ENCODE measurements at regions not wholly inside any gene's neighbourhood (a gene's known extent, or its start where the extent isn't known, plus 50 kb on each side); places are given as distances from the start of the nearest gene placed in this dataset.

DNA sequence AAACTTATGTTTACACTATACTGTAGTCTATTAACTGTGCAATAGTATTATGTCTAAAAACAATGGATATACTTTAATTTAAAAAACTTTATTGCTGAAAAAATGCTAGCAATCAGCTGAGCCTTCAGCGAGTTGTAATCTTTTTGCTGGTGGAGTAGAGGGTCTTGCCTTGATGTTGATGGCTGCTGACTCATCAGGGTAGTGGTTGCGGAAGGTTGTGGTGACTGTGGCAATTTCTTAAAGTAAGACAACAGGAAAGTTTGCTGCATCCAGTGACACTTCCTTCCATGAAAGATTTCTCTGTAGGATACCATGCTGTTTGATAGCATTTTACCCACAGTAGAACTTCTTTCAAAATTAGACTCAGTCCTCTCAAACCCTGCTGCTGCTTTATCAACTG, 234.7 kb upstream of the CSF3R start:
- DNase-seq, result no peak

DNA sequence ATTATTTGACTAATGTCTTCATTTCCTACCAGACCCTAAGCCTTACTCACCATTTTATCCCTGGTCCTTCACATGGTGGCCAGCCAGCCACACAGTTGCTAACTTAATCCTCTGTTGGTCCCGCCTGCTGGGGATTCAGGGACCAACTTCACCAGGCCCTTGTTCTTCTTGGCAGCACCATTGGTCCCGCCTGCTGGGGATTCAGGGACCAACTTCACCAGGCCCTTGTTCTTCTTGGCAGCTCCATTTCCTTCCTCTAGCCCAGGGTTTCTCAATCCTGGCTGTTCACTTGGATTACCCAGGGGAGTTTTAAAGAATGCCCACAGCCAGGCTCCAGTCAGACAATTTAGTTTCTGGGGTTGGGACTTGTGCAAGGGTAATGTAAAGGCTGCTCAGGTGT, 233.1 kb upstream of the CSF3R start:
- DNase-seq, result no peak

DNA sequence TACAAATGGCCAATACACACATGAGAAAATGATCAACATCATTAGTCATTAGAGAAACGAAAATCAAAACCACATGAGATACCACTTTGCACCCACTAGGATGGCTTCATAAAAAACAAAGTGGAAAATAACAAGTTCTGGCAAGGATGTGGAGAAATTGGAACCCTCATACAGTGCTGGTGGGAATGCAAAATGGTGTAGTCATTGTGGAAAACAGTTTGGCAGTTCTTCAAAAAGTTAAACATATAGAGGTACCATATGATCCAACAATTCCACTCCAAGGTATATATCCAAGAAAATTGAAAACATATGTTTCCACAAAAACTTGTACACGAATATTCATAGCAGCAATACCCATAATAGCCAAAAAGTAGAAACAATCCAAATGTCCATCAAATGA, 231.6 kb upstream of the CSF3R start:
- DNase-seq, result no peak

DNA sequence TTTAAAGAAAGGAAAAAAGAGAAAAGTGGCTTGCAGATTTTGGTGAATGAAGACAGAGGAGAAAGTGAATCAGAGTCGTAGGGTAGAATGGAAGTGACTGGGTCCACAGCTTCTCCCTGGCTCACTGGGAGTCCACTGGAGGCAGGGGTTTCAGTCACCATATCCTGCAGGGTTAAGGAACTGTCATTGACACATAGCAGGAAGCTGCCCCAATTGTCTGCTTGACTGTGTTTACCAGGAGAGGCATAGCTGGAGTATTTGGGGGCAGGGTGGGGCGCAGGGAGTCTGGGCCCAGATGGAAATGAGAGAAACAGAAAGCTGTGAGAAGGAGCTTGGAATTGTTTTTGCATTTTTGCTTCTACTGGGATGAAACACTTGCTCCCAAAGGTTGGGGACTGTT, 228.8 kb upstream of the CSF3R start:
- DNase-seq, result no peak

DNA sequence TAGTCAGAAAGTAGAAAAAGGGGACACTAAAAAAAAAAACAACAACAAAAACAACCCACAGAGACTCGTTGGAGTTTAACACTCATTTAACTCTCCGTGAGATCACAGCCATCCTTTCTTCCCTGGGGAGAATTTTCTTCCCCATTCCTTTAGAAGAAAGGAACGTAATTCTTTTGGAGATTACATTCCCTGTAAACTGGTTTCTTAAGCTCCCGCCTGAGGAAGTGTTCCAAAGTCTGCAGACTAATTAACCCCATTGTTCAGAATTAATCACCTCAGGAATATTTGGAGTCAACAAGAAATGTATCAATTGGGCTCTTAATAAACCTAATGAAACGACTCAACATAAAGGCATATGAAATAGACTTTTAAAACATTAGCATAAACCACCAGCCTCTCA, 228.2 kb upstream of the CSF3R start:
- no peak for DNase-seq

DNA sequence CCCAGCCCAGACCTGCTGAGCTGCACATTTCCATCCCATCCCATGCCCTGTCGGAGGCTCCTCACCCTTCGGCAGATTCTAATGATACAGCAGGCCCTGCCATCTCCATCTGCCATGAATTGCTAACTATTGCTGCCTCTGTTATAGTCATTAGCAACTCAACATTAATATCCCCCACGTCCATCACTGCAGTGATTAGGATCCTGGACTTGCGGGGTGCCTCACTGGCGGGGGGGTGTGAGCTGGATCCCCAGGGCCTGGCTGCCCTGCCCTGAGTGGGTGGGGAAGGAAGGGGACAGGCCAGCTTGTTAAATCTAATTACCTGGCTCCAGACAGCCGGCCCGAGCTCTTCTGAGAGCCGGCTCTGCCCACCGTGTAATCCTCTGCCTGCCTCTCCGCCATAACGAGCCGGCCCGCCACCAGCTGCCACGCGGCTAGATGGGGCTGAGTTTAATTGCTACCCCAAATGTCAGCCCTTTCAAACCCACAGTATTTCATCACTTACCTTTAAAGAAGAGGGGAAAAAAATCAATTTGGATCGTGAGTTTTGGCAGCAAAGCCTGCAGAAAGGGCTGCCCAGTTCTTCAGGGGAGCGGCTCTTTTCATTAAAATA, 227.3 kb upstream of the CSF3R start:
- DNase-seq, result no peak

DNA sequence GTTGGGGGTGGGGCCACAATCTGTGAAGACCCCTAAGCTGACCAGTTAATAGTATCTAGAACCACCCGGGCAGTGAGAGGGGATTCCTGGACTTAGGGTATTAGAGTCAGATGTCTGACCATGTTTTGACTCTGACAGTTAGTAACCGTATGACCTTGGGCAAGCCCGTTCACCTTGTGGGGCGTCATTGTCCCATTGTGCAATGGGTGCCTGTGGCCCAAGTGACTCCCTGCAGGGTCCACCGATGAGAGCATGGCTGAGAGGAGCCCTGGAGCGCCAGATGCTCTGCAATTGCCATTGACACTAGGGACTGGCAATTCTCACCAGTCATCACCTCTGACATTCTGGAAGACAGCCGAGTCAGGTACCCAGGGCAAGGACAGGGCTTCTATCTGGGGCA, 225.9 kb upstream of the CSF3R start:
- no peak for DNase-seq

DNA sequence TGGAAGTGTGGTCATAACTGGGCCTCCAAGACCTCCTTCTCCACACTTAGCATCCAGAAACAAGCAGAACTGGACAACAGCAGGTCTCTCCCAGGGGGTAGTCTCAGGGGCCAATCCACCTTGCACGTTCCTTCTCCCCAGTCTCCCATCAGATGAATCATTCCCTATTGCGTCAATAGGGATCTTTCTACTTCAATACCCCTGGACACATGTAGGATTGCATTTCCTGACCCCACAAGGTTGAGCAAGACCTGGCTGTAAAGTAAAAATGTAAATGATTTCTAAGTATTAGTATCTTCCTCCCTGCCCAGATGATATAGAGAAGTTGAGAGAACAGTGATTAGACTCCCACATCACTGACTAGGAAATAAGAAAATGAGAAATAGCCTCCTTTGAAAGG, 224.5 kb upstream of the CSF3R start:
- DNase-seq, result no peak

DNA sequence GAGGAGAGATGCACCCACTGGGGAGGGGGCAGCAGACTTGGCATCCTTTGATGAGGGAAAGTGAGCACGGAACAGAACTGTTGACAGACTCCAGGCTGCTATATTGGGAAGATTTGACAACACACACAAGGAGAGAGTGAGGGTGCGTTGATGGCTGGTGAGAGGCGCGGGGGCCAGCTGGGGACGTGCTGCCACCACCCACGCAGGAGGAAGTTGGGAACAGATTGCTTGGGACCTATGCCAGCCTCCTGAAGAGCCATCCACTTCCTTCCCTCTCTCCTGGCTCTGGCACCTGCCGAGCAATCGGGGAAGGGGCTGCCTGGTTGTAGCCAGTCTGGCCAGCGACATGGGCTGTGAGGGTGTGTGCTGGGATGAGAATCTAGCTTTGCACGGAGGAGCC, 223.7 kb upstream of the CSF3R start:
- DNase-seq, result no peak

DNA sequence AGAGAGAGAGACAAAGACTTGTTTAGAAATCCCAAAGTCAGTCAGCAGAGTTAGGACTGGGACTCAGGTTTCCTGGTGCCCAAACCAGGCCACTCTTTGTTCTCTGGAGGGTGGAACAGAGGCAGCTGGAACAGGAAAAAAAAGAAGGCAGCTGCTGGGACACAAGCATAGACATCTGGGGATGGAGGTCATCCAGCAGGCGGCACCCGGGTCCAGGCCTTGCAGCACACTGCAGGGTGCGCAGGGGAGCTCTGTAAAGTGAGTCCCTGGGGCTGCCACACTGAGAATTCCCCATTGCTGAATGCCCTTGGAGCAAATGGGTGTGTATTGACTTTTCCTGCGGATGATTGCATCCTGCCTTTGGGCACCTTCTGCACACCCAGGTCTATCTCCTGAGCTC, 222.9 kb upstream of the CSF3R start:
- DNase-seq, result no peak

DNA sequence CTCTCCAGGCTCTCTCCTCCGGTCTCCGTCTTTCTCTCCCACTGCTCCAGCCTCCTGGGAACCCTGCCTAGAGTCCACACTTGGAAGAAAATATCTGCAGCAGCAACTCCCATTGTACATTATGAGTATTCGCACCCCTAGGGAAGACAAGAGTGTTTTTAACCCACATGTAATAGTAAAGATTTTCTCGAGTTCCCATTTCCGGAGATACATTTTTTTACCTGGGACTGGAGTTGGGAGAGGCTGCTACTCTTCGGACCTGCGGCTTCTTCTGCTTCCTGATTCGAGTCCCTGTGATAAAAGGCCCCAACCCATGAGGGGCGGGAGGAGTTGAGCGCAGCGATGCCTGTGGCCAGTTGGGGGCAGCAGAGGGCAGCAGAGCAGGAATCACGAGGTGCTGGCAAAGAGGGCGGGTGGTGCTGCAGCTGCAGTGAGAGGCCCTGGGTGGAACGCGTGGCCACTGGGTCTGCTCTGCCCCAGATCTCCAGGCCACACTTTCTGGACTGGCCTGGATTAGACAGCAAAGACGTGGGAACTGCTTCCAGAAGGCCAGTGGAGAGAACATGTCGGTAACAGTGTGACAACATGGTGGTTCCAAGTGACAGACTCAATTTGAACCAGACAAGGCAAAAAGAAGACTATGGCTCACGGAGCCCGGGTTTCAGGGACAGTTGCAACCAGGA, 221.0 kb upstream of the CSF3R start:
- DNase-seq, result peak in 3 of 5 donors; percentile 11 to 50 (median 18)

DNA sequence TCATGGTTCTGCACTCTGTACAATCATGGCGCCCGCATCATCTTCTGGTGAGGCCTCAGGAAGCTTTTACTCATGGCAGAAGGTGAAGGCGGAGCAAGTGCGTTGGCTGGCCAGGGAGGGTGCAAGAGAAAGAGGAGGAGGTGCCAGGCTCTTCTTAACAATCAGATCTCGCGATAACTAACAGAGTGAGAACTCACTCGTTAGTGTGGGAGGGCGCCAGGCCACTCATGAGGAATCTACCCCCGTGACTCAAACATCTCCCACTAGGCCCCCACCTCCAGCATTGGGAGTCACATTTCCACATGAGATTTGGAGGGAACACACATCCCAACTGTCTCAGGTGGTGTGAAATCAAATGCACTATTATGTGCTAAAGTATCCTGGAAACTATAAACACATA, 220.2 kb upstream of the CSF3R start:
- no peak for DNase-seq

DNA sequence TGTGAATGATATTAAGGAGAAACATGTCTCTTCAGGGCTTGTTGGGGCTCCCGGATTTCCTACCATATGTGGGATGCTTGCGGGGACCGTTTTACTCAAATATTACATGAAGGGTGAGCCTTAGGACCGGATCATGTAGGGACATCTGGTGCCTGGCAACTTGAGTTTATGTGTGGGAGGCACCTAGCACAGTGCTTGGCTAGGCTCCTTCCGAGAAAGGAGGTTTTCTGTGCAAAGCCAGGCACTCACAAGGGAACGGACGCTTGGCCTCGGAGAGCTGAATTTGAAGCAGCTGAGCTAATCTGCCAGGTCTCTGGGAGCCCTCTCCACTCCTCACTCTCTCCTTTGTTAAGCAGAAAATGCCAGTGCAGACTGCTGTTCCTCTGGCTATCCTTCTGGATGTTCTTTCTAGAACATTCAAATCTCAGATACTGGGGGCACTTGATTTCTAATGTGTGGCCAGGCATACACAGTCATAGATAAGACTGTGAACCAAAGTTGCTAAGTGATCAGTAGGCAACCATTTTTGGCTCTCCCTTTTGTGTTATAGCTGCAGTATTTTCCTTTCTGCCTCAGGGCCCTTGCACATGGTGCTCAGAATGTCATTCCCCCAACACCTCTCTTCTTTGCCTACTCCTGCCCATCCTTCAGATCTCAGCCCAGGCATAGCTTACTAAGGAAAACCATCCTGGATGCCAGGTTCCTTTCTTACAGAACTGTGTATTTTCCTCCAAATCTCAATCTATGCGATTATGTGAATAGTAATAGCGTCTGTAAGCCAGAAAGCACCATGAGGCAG, 216.6 kb upstream of the CSF3R start:
- no peak for DNase-seq

DNA sequence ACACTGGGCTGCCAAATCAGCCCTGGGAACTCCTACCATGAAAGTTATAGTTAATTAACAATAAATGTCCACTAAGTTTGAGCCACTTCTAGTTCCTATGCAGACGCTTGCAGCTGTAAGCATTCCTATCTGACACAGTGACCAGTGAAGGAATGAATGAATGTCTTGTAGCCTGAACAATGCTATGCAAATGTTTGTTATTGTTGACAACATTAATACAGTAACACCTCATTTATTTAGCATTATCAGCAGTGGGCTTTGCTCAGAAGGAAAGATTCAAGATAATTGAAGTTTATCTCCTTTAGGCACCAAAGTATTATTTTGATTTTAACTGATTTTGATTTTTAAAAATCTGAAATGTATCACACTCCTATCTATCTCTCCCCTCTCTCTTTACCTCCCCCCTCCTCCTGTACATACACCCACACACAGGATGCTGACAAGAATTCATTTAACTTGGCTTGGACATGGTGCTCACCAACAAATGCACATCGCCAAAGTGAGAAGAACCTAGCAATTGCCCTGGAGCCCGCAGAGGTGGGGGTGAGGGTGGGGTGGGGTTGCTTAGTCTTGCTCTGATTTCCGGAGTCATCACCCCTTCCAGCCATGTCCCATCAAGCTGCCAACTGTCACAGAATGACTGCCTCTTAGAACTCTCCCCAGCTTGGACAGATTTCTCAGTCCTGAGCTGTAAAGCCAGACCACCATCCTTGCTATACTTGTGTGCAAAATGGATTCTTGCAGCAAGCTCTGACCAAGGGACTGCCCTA, 215.3 kb upstream of the CSF3R start:
- no peak for DNase-seq

DNA sequence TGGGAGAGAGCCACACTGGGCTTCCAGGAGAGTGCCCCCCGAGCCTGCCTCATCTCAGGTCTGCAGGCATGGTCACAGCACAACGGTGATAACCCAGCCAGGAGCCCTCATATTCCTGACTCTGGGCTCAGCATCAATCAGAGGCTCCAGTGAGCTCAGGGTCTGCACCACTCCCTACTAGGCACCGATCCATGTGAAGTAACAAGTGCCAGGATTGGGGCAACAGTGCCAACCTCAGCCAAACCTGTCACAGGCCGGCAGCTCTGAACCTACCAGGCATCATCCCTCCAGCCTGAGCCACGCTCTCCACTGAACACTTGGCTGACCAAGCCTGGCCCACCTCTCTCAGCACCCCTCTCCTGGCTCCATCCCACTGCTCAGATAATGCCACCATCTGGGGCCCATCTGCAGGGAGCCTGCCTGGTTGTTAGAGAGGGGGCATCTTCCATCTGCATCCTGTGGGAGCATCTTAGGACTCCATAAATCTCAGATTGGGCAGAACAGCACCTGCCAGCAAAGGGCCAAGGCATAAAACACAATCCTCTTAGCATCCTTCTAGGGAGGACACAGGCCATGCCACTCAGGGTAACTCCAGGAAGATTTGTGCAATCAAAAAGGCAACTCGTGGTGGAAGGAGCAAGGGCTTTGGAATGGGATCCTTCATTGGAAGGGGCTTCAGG, 213.7 kb upstream of the CSF3R start:
- DNase-seq, result no peak

DNA sequence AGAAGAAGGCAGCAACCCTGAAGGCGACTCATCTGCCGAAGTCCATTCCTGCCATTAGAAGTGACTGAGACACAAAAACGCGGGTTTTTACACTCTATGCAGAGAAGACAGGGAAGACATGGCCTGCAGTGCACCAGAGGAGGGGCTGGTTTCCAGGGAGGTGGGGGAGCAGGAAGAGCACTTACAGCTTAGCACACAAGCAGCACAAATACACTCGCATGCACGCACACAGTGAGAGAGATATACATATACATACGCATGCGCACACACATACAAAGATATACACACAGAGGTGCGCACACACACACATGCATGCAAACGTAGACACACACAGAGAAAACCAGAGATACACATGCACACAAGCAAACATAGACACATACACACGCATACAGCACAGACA, 210.9 kb upstream of the CSF3R start:
- DNase-seq, result no peak

DNA sequence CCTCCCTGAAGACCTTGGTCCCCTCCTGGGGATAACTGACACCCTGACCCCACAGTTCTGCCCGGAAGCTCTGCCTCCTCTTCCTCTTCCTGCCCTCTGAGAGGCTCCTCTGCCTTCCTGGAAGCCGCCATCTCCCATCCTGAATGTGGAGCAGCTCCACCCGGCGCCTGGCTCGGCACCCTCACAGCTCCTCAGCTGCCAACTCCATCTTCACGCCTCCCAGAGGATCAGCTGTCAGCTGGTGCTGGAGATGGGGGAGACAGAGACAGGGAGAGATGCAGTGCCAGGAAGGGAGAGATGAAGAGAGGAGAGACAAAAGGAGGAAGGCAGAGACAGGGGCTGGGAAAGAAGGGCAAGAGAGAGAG, 210.4 kb upstream of the CSF3R start:
- no peak for DNase-seq

DNA sequence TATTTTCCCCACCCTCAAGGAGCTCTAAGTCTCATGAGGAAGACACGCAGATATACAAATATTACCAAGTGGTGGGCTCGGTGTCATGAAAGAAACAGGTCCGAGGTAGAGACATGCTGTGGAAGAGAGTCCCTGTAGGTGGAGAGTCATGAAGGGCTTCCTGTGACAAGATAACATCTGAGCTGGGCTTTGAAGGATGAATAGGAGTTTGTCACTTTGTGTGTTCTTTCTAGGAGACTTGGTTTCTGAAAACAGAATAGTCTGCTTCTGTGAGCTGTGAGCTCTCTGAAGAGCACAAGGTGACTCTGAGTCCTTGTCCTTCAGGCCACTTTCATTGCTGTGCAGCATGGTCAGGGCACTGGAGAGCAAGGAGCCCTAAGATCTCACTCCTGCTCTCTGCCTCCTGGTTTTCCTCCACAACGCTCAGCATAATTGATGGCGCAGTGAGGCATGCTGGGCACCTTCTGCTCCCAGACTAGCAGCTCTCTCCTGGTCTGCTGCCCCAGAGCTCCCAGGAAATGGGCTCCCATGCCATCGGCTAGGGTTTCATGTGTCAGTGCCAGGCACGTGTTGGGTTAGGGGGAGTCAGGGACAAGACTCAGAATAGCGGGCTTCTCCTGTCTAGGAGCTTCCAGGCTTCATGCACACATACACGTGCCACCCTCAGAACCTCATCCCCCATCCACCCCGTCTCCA, 209.9 kb upstream of the CSF3R start:
- DNase-seq, result no peak

DNA sequence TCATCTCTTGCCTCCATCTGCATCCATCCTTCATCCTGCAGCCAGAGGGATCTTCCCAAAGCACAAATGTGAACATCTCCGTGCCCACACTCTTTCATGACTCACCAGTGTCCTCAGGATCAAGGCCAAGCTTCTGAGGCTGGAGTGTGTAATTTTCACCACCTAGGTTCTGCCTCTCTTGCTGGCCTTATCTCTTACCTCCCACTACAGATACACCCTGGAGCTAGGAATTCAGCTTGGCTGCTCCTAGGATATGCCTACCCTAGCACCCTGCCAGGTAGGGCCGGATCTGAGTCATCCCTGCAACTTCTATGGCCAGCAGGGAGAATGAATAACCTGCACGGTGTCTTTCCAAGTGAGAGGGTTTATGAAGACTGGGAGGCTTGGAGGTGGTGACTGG, 208.7 kb upstream of the CSF3R start:
- DNase-seq, result no peak

DNA sequence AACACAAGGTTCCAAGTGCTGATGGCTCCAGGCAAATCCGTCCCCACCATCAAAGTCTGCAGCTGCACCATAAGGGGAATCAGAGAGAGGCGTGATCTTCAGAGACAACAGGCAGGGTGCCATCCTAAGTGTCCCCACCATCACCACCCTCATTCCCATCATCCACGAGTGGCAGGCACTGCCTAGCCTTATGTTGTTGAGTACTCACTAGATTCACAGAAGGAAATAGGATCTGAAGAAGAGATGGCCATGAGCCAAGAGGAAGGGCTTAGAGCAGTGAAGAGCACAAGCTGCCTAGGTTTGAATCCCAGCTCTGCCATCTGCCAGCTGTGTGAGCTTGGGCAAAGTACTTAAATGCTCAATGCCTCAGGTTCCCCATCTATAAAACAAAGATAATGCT, 207.3 kb upstream of the CSF3R start:
- DNase-seq, result no peak

DNA sequence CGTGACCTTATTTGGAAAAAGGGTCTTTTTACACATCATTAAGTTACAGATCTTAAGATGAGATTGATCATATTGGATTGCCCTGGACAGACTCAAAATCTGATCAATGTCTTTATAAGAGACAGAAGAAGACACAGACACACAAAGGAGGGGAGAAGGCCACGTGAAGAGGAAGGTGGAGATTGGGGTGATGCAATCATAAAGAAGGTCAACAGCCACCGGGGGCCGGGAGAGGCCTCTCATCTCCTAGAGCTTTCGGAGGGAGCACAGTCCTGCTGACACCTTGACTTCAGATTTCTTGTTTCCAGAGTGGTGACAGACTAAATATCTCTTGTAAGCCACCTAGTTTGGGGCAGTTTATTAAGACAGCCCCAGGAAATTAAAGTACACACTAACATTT, 204.6 kb upstream of the CSF3R start:
- DNase-seq, result no peak

DNA sequence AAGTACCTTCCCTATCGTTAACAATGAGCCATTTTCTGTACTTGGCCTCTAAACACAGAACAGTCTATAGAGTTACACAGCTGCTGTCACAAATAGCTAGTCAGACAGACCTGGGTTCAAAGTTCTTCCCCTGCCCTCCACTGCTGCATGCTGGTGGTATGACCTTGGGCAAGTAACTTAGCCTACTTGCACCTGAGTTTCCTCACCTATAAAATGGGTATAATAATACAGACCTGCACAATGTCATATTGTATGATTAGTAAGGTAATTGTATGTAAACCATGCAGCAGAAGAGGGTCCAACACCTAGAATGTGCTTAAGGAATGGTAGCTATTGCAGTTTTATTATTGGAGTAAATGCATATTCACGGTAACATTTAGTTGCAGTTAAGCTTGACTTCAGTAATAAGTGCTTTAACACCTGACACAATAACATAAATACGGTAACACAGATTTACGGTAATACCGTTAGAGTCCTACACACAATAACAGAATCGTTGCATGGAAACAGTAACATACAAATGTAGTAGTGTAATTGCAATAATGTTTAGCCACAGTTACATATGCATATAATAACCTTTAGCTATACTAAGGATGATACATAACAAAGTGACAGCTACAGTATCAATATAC, 193.3 kb upstream of the CSF3R start:
- DNase-seq, result no peak
